ENCODE measurements at regions not wholly inside any gene's neighbourhood (a gene's known extent, or its start where the extent isn't known, plus 50 kb on each side); places are given as distances from the start of the nearest gene placed in this dataset.
"Not testable (repeated sequence)": the region's sequence is repeated elsewhere in the genome, so short reads cannot be mapped to it uniquely, and the experiment has no call there.

GRCh38 chr12:96106137-96106536 is 70.8 kb upstream of the LTA4H start:
- Histone ChIP-seq H3K27me3 (ENCODE audit: insufficient read depth, low read length) (no peaks in the 10 kb centered on the region), H3K79me2 (ENCODE audit: control insufficient read depth, insufficient read depth, low read length, unreplicated experiment) (no peaks in the 10 kb centered on the region), H3K27ac (ENCODE audit: low read depth, low read length) (no peak overlapping the region), H3K4me1 (ENCODE audit: control insufficient read depth, insufficient read depth, low read length, unreplicated experiment) (no peaks in the 10 kb centered on the region), H3K36me3 (ENCODE audit: insufficient read depth, low read length) (no peaks in the 10 kb centered on the region), H2AFZ (ENCODE audit: low read length, unreplicated experiment) (no peak overlapping the region), H3K4me3 (ENCODE audit: low read depth, low read length) (no peak overlapping the region)

- Histone ChIP-seq H3K36me3 (ENCODE audit: insufficient read depth, low read length) (no peaks in the 10 kb centered on the region), H2AFZ (ENCODE audit: low read length, unreplicated experiment) (no peak overlapping the region), H3K27ac (ENCODE audit: low read depth, low read length) (no peak overlapping the region), H3K4me1 (ENCODE audit: control insufficient read depth, insufficient read depth, low read length, unreplicated experiment) (no peaks in the 10 kb centered on the region), H3K27me3 (ENCODE audit: insufficient read depth, low read length) (0 out of 2 replicates have a peak, but pooled peaks cover 5% of the 10 kb centered on the region), H3K79me2 (ENCODE audit: control insufficient read depth, insufficient read depth, low read length, unreplicated experiment) (no peaks in the 10 kb centered on the region), H3K4me3 (ENCODE audit: low read depth, low read length) (no peak overlapping the region)
These were observed 71.8 kb upstream of the LTA4H start for GRCh38 chr12:96107236-96107635.

DNA sequence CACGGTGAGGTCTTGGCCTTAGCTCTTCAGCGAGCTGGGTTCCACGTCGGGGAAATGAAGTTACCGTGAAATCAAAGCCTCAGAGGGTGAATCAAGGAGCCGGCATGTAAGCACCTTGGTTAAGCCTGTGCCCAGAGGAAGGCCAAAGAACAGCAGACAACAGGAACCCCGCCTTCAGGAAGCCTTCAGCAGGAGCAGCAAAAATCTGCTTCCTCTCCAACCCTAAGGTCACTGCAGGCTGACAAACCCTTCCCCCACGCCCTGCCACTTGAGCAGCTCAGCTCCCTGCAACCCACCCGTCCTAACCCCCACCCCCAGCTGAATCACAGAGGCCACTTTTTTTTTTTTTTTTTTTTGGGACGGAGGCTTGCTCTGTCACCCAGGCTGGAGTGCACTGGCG is 72.9 kb upstream of the LTA4H start:
- H3K27me3 ChIP-seq (ENCODE audit: insufficient read depth, low read length) = peaks cover 12% of the 10 kb centered on the region; the same call in 1 of the 2 replicates
- no peaks in the 10 kb centered on the region for H3K4me1 ChIP-seq (ENCODE audit: control insufficient read depth, insufficient read depth, low read length, unreplicated experiment)
- no peak overlapping the region for H2AFZ ChIP-seq (ENCODE audit: low read length, unreplicated experiment)
- H3K79me2 ChIP-seq (ENCODE audit: control insufficient read depth, insufficient read depth, low read length, unreplicated experiment) = no peaks in the 10 kb centered on the region
- no peaks in the 10 kb centered on the region for H3K36me3 ChIP-seq (ENCODE audit: insufficient read depth, low read length)
- no peak overlapping the region for H3K27ac ChIP-seq (ENCODE audit: low read depth, low read length)
- H3K4me3 ChIP-seq (ENCODE audit: low read depth, low read length) = no peak overlapping the region

GRCh38 chr12:96108941-96109340 is 73.6 kb upstream of the LTA4H start:
- H3K4me3 ChIP-seq (ENCODE audit: low read depth, low read length); H3K27ac ChIP-seq (ENCODE audit: low read depth, low read length); H3K36me3 ChIP-seq (ENCODE audit: insufficient read depth, low read length); H3K79me2 ChIP-seq (ENCODE audit: control insufficient read depth, insufficient read depth, low read length, unreplicated experiment); H2AFZ ChIP-seq (ENCODE audit: low read length, unreplicated experiment); H3K4me1 ChIP-seq (ENCODE audit: control insufficient read depth, insufficient read depth, low read length, unreplicated experiment): not testable (repeated sequence)
- peaks cover 12% of the 10 kb centered on the region; the same call in 1 of the 2 replicates for H3K27me3 ChIP-seq (ENCODE audit: insufficient read depth, low read length)

DNA sequence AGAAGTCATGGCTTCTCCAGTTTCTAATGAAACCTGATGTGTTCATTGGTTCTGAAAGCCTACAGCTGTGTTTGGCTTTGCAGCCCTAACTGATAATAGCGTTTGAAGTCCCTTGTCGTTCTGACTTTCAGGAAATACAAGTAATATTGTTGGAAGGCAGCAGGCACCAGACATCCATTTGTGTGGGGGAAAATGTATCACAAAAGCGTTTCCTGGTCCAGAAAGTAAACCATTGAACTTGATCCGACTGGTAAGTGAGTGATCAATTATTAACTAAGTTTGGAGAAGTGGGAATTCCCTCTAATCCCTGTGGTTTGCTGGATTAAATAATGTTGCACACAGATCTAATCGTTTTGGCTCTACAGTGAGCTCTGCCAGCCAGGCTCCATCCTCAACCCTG is 77.3 kb upstream of the LTA4H start:
- H3K36me3 ChIP-seq (ENCODE audit: insufficient read depth, low read length) = no peaks in the 10 kb centered on the region
- H3K79me2 ChIP-seq (ENCODE audit: control insufficient read depth, insufficient read depth, low read length, unreplicated experiment) = no peaks in the 10 kb centered on the region
- H3K27ac ChIP-seq (ENCODE audit: low read depth, low read length) = no peak overlapping the region
- H3K27me3 ChIP-seq (ENCODE audit: insufficient read depth, low read length) = peaks cover 12% of the 10 kb centered on the region; the same call in 1 of the 2 replicates
- no peak overlapping the region for H2AFZ ChIP-seq (ENCODE audit: low read length, unreplicated experiment)
- no peak overlapping the region for H3K4me3 ChIP-seq (ENCODE audit: low read depth, low read length)
- H3K4me1 ChIP-seq (ENCODE audit: control insufficient read depth, insufficient read depth, low read length, unreplicated experiment) = no peaks in the 10 kb centered on the region

- no peak overlapping the region for H3K4me3 ChIP-seq (ENCODE audit: low read depth, low read length)
- no peak overlapping the region for H2AFZ ChIP-seq (ENCODE audit: low read length, unreplicated experiment)
- H3K79me2 ChIP-seq (ENCODE audit: control insufficient read depth, insufficient read depth, low read length, unreplicated experiment) = no peaks in the 10 kb centered on the region
- no peaks in the 10 kb centered on the region for H3K36me3 ChIP-seq (ENCODE audit: insufficient read depth, low read length)
- H3K27me3 ChIP-seq (ENCODE audit: insufficient read depth, low read length) = peaks cover 7% of the 10 kb centered on the region; the same call in 1 of the 2 replicates
- no peak overlapping the region for H3K27ac ChIP-seq (ENCODE audit: low read depth, low read length)
- H3K4me1 ChIP-seq (ENCODE audit: control insufficient read depth, insufficient read depth, low read length, unreplicated experiment) = peaks cover 10% of the 10 kb centered on the region
These were observed 76.7 kb upstream of the ELK3 start for GRCh38 chr12:96117460-96117859.

DNA sequence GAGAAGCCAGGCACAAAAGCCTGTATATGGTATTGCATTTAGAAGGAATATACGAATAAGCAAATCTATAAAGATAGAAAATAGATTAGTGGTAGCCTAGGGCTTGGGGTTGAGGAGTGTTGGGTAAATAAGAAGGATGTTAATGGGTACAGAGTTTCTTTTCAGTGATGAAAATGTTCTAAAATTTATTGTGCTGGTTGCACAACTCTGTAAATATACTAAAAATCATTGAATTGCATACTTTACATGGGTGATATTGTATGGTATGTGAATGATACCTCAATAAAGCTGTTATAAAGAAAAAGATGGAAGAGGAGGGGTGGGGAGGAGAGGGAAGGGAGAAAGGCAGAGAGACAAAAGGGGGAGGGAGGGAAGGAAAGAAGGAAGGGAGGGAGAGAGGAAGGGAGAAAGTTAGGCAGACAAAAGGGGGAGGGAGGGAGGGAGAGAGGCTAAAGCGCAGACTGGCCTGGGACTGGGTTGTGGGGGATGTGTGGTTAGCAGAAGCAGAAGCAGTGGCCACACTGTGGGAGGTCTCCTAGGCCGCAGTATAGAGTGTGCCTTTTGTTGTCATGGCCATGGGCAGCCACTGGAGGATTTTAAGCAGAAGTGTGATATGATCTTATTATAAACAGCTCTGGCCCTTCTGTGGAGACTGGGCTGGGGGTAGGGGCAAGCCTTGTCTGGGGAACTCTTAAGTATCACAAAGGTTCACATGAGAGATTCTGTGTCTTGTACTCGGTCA is 73.6 kb upstream of the ELK3 start:
- no peaks in the 10 kb centered on the region for H3K36me3 ChIP-seq (ENCODE audit: insufficient read depth, low read length)
- H3K79me2 ChIP-seq (ENCODE audit: control insufficient read depth, insufficient read depth, low read length, unreplicated experiment) = no peaks in the 10 kb centered on the region
- no peaks in the 10 kb centered on the region for H3K27me3 ChIP-seq (ENCODE audit: insufficient read depth, low read length)
- peaks cover 10% of the 10 kb centered on the region for H3K4me1 ChIP-seq (ENCODE audit: control insufficient read depth, insufficient read depth, low read length, unreplicated experiment)
- no peak overlapping the region for H3K4me3 ChIP-seq (ENCODE audit: low read depth, low read length)
- peak overlapping the region; percentile 12; the same call in 1 of the 2 replicates for H3K27ac ChIP-seq (ENCODE audit: low read depth, low read length)
- H2AFZ ChIP-seq (ENCODE audit: low read length, unreplicated experiment) = peak overlapping the region; percentile 58

- H3K4me1 ChIP-seq (ENCODE audit: control insufficient read depth, insufficient read depth, low read length, unreplicated experiment) = peaks cover 10% of the 10 kb centered on the region
- peak overlapping the region; percentile 58 for H2AFZ ChIP-seq (ENCODE audit: low read length, unreplicated experiment)
- H3K36me3 ChIP-seq (ENCODE audit: insufficient read depth, low read length) = no peaks in the 10 kb centered on the region
- H3K79me2 ChIP-seq (ENCODE audit: control insufficient read depth, insufficient read depth, low read length, unreplicated experiment) = no peaks in the 10 kb centered on the region
- peak overlapping the region; percentile 45; the same call in 1 of the 2 replicates for H3K4me3 ChIP-seq (ENCODE audit: low read depth, low read length)
- H3K27me3 ChIP-seq (ENCODE audit: insufficient read depth, low read length) = no peaks in the 10 kb centered on the region
- H3K27ac ChIP-seq (ENCODE audit: low read depth, low read length) = peak overlapping the region; percentile 12; the same call in 1 of the 2 replicates
These were observed 72.9 kb upstream of the ELK3 start for GRCh38 chr12:96121271-96121711.

- not testable (repeated sequence) for H3K79me2 ChIP-seq (ENCODE audit: control insufficient read depth, insufficient read depth, low read length, unreplicated experiment); H3K27ac ChIP-seq (ENCODE audit: low read depth, low read length); H3K4me3 ChIP-seq (ENCODE audit: low read depth, low read length); H3K4me1 ChIP-seq (ENCODE audit: control insufficient read depth, insufficient read depth, low read length, unreplicated experiment); H2AFZ ChIP-seq (ENCODE audit: low read length, unreplicated experiment); H3K36me3 ChIP-seq (ENCODE audit: insufficient read depth, low read length)
- peaks cover 19% of the 10 kb centered on the region for H3K27me3 ChIP-seq (ENCODE audit: insufficient read depth, low read length)
These were observed 65.9 kb upstream of the ELK3 start for GRCh38 chr12:96128292-96128691.

- Histone ChIP-seq H2AFZ (ENCODE audit: low read length, unreplicated experiment) (no peak overlapping the region), H3K4me3 (ENCODE audit: low read depth, low read length) (no peak overlapping the region)
These were observed 63.6 kb upstream of the ELK3 start for GRCh38 chr12:96130396-96131059.

More at GRCh38 chr12:96130396-96131059, 63.6 kb upstream of the ELK3 start:
- Histone ChIP-seq H3K27me3 (ENCODE audit: insufficient read depth, low read length) (peaks cover 19% of the 10 kb centered on the region), H3K79me2 (ENCODE audit: control insufficient read depth, insufficient read depth, low read length, unreplicated experiment) (no peaks in the 10 kb centered on the region), H3K27ac (ENCODE audit: low read depth, low read length) (no peak overlapping the region), H3K4me1 (ENCODE audit: control insufficient read depth, insufficient read depth, low read length, unreplicated experiment) (no peaks in the 10 kb centered on the region), H3K36me3 (ENCODE audit: insufficient read depth, low read length) (no peaks in the 10 kb centered on the region)

Data from ACC112 (cell line).